Spleen (tissue), 11 donors: ENCODE measurements at regions not wholly inside any gene's neighbourhood (a gene's known extent, or its start where the extent isn't known, plus 50 kb on each side); places are given as distances from the start of the nearest gene placed in this dataset.

Source experiments
- DNase-seq: peaks from one replicate; pipeline ENCODE4 v3.0.0-alpha.2; 2020
- H3K27ac ChIP-seq, 8 donors: fragments of 200-600 bp; sonication (generic) in 7 of 8; 1 replicate in 4 of 8; 2 replicates in 4 of 8; pipeline versions ENCODE4 v1.5.0 to v1.8.0; 2016 to 2021; ENCODE audit warnings: inconsistent platforms in 4 of 8, mild to moderate bottlenecking in 4 of 8, moderate library complexity in 1 of 8
- H3K27me3 ChIP-seq, 7 donors: fragments of 200-600 bp; sonication (generic) in 6 of 7; replicated peaks in 1 of 7; 1 replicate in 4 of 7; 2 replicates in 3 of 7; pipeline versions ENCODE4 v1.5.0 to v1.8.0; 2016 to 2021; ENCODE audit warnings: inconsistent platforms in 3 of 7, mild to moderate bottlenecking in 1 of 7
- H3K36me3 ChIP-seq, 6 donors: fragments of 200-600 bp; sonication (generic) in 5 of 6; 1 replicate in 4 of 6; 2 replicates in 2 of 6; pipeline versions ENCODE4 v1.5.0 to v1.8.0; 2016 to 2021; ENCODE audit warnings: inconsistent platforms in 2 of 6
- H3K4me1 ChIP-seq, 6 donors: fragments of 200-600 bp; sonication (generic) in 5 of 6; 1 replicate in 3 of 6; 2 replicates in 3 of 6; pipeline versions ENCODE4 v1.5.0 to v1.8.0; 2016 to 2021; ENCODE audit warnings: inconsistent platforms in 3 of 6
- H3K4me3 ChIP-seq, 8 donors: fragments of 200-600 bp; sonication (generic) in 7 of 8; 1 replicate in 4 of 8; 2 replicates in 4 of 8; pipeline versions ENCODE4 v1.5.0 to v1.8.0; 2016 to 2021; ENCODE audit warnings: inconsistent platforms in 4 of 8, mild to moderate bottlenecking in 4 of 8, moderate library complexity in 2 of 8
- H3K9me3 ChIP-seq, 8 donors: fragments of 200-600 bp; sonication (generic) in 7 of 8; 1 replicate in 4 of 8; 2 replicates in 4 of 8; pipeline versions ENCODE4 v1.5.0 to v1.8.0; 2016 to 2021; ENCODE audit warnings: inconsistent platforms in 4 of 8
- POLR2A ChIP-seq, 3 donors: fragments of 450-650 bp; IDR thresholded peaks; one replicate each; pipeline ENCODE4 v1.5.1; 2017; ENCODE audit warnings: antibody characterized with exemption in 3 of 3, mild to moderate bottlenecking in 1 of 3
- POLR2AphosphoS5 ChIP-seq, 3 donors: sonication (generic); formaldehyde crosslinking; IDR thresholded peaks; one replicate each; pipeline ENCODE4 v1.5.1; 2017; ENCODE audit warnings: antibody characterized with exemption in 3 of 3
- WGBS, 5 donors: extraction: QIAGEN DNeasy Blood & Tissue Kit in 3 of 5; methylation state at CpG; one replicate each; pipeline versions ENCODE4 v1.1.5 to v1.1.7; 2013 to 2018; 5-methylcytosine and 5-hydroxymethylcytosine counted together
- intact Hi-C: fragments of 100-400 bp; cut with DNase I; formaldehyde crosslinking; loops from one replicate; pipeline ENCODE4 v1.15.0; 2023; ENCODE audit warnings: low total_unique reads
- TF ChIP-seq, protein P1 (sequence below), 11 experiments: fragments of 200-600 bp in 7 of 11; fragments of 450-650 bp in 4 of 11; sonication (generic) in 4 of 11; IDR thresholded peaks in 8 of 11; conservative IDR thresholded peaks in 3 of 11; 1 replicate in 7 of 11; 2 replicates in 4 of 11; pipeline versions ENCODE4 v1.4.0 to v1.8.0; 2016 to 2021; ENCODE audit warnings: antibody characterized with exemption in 11 of 11, inconsistent platforms in 4 of 11, mild to moderate bottlenecking in 1 of 11
- donor health status: healthy with polysubstance abuse.
- donor health status: DM: no; HTN: no; CAD: no; lungs with moderate emphysema.
- donor health status: DM: no; HTN: no; CAD: no.
- donor health status: Bipolar disorder and iron deficiency.
- donor health status: healthy.
- donor health status: DM: no; HTN: no; CAD: no.
- donor health status: DM: yes; HTN: yes; CAD: no.

DNA sequence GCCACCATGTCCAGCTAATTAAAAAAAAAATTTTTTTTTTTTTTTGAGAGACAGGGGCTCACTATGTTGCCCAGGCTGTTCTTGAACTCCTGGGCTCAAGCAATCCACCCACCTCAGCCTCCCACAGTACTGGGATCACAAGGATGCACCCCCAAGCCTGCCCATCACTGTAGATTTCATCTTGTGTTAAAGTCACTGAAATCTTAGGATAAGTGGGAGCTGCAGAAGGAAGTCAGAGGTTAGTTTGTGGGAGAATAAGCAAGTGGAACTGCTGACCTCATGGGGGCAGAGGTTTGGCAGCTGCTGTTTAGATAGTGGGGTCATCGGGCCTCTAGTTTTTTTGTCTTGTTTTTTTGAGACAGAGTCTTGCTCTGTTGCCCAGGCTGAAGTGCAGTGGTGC is 59.7 kb upstream of the MAX start:
- Histone ChIP-seq H3K4me3 (no peak overlapping the region), H3K4me1 (peaks cover 0 to 25% (median 5%) of the 10 kb centered on the region in 6 donors), H3K36me3 (no peaks in the 10 kb centered on the region), H3K9me3 (no peaks in the 10 kb centered on the region), H3K27ac (no peak overlapping the region), H3K27me3 (no peaks in the 10 kb centered on the region)
- intact Hi-C loops = loop anchor here (5.0 to 10.0 kb wide), 2 partner anchors 660 to 903 kb away; no protein-coding TSS in a partner anchor
- 42 to 68% (median 53%) methylated on average over 1 of the region's 1 CpG for WGBS, 5 donors
- TF ChIP-seq, protein P1, sequence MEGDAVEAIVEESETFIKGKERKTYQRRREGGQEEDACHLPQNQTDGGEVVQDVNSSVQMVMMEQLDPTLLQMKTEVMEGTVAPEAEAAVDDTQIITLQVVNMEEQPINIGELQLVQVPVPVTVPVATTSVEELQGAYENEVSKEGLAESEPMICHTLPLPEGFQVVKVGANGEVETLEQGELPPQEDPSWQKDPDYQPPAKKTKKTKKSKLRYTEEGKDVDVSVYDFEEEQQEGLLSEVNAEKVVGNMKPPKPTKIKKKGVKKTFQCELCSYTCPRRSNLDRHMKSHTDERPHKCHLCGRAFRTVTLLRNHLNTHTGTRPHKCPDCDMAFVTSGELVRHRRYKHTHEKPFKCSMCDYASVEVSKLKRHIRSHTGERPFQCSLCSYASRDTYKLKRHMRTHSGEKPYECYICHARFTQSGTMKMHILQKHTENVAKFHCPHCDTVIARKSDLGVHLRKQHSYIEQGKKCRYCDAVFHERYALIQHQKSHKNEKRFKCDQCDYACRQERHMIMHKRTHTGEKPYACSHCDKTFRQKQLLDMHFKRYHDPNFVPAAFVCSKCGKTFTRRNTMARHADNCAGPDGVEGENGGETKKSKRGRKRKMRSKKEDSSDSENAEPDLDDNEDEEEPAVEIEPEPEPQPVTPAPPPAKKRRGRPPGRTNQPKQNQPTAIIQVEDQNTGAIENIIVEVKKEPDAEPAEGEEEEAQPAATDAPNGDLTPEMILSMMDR (IDR thresholded peaks at IDR 0.05 in 8 of 11, conservative IDR thresholded peaks at IDR 0.05 in 3 of 11) = no peak
- no peak for TF ChIP-seq POLR2AphosphoS5 (IDR thresholded peaks at IDR 0.05)
- TF ChIP-seq POLR2A (IDR thresholded peaks at IDR 0.05) = no peak
- DNase-seq = no peak

- Histone ChIP-seq H3K9me3 (no peaks in the 10 kb centered on the region), H3K4me1 (peaks cover 0 to 17% (median 4%) of the 10 kb centered on the region in 6 donors), H3K27me3 (no peaks in the 10 kb centered on the region), H3K27ac (no peak overlapping the region), H3K4me3 (no peak overlapping the region), H3K36me3 (no peaks in the 10 kb centered on the region)
- 49 to 63% (median 53%) methylated on average over 6 of the region's 6 CpGs for WGBS, 5 donors
- intact Hi-C loops = loop anchor here (5.0 to 10.0 kb wide), 2 partner anchors 658 to 901 kb away; no protein-coding TSS in a partner anchor
- TF ChIP-seq, protein P1 (IDR thresholded peaks at IDR 0.05 in 8 of 11, conservative IDR thresholded peaks at IDR 0.05 in 3 of 11) = peak in 10 of 11 experiments; percentile 15 to 64 (median 54)
- TF ChIP-seq POLR2AphosphoS5 (IDR thresholded peaks at IDR 0.05) (no peak), POLR2A (IDR thresholded peaks at IDR 0.05) (no peak)
- DNase-seq = no peak
Measured at GRCh38 chr14:65164068-65164824, 61.9 kb upstream of the MAX start.

- Histone ChIP-seq H3K4me1 (peaks cover 0 to 13% (median 4%) of the 10 kb centered on the region in 6 donors), H3K27ac (no peak overlapping the region), H3K36me3 (no peaks in the 10 kb centered on the region), H3K9me3 (no peaks in the 10 kb centered on the region), H3K4me3 (no peak overlapping the region), H3K27me3 (peaks cover 0 to under 1% (median 0%) of the 10 kb centered on the region in 7 donors)
- intact Hi-C loops = loop anchor here (5.0 to 10.0 kb wide), 3 partner anchors 658 to 900 kb away; no protein-coding TSS in a partner anchor
- TF ChIP-seq POLR2A (IDR thresholded peaks at IDR 0.05) (no peak), POLR2AphosphoS5 (IDR thresholded peaks at IDR 0.05) (no peak)
- TF ChIP-seq, protein P1 (IDR thresholded peaks at IDR 0.05 in 8 of 11, conservative IDR thresholded peaks at IDR 0.05 in 3 of 11) = no peak
- no peak for DNase-seq
- 64 to 77% (median 74%) methylated on average over 3 of the region's 3 CpGs for WGBS, 5 donors
Measured at GRCh38 chr14:65164825-65165135, 62.5 kb upstream of the MAX start.

GRCh38 chr14:65167072-65167645 is 64.8 kb upstream of the MAX start:
- 88 to 100% (median 92%) methylated on average over 3 of the region's 3 CpGs for WGBS, 5 donors
- Histone ChIP-seq H3K27me3 (peaks cover 0 to 17% (median 0%) of the 10 kb centered on the region in 7 donors), H3K4me3 (no peak overlapping the region), H3K9me3 (no peaks in the 10 kb centered on the region), H3K27ac (no peak overlapping the region), H3K4me1 (peaks cover 0 to 22% (median 14%) of the 10 kb centered on the region in 6 donors), H3K36me3 (no peaks in the 10 kb centered on the region)
- intact Hi-C loops = loop anchor here (5.0 to 10.0 kb wide), 2 partner anchors 790 to 898 kb away; no protein-coding TSS in a partner anchor
- TF ChIP-seq POLR2A (IDR thresholded peaks at IDR 0.05) = no peak
- no peak for TF ChIP-seq POLR2AphosphoS5 (IDR thresholded peaks at IDR 0.05)
- TF ChIP-seq, protein P1 (IDR thresholded peaks at IDR 0.05 in 8 of 11, conservative IDR thresholded peaks at IDR 0.05 in 3 of 11) = no peak
- DNase-seq = no peak
